Brain pericyte (primary cell): ENCODE measurements at regions not wholly inside any gene's neighbourhood (a gene's known extent, or its start where the extent isn't known, plus 50 kb on each side); places are given as distances from the start of the nearest gene placed in this dataset.
"Not testable (repeated sequence)": the region's sequence is repeated elsewhere in the genome, so short reads cannot be mapped to it uniquely, and the experiment has no call there.

ENCODE experiments used
- DNase-seq: peaks from one replicate; pipeline ENCODE4 v3.0.0-alpha.2; 2012; ENCODE audit warnings: low read depth, low spot score

DNA sequence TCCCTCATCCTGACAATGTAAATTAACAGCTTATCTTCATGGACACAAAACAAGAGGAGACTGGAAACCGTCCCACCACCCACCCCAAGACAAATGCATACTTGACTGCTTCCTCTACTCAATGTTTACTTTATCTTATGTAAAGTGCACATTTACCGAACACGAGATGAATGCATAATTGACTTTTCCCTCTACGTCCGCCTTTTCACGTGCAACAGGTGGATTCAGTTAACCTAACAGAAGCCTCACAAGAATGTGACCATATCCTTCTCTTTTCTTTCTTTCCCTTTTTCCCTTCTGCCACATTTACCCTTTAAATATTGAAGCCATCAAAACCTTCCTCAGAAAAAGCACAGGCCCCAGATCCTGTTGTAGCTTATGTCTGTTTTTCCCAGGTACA is 468.0 kb downstream of the UQCRFS1 start:
- DNase-seq: no peak

DNA sequence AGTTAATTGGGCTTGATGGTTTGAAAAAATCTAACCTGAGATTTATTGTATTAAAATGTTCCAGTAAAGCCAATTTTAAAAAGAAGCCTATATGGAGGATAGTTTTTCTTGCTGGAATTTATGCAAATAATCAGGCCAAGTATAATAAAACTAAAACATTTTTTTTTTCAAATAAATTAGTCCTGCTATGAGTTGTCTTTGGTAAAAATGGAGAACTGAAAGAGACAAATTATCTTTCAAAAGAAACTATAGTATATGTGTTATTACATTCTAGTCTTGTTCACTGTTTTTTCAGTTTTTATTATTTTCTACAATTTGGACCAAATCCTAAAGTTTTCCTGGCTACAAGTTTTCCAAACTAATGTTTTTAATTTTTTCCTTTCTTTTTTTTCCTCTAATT is 468.9 kb downstream of the UQCRFS1 start:
- DNase-seq: no peak

DNA sequence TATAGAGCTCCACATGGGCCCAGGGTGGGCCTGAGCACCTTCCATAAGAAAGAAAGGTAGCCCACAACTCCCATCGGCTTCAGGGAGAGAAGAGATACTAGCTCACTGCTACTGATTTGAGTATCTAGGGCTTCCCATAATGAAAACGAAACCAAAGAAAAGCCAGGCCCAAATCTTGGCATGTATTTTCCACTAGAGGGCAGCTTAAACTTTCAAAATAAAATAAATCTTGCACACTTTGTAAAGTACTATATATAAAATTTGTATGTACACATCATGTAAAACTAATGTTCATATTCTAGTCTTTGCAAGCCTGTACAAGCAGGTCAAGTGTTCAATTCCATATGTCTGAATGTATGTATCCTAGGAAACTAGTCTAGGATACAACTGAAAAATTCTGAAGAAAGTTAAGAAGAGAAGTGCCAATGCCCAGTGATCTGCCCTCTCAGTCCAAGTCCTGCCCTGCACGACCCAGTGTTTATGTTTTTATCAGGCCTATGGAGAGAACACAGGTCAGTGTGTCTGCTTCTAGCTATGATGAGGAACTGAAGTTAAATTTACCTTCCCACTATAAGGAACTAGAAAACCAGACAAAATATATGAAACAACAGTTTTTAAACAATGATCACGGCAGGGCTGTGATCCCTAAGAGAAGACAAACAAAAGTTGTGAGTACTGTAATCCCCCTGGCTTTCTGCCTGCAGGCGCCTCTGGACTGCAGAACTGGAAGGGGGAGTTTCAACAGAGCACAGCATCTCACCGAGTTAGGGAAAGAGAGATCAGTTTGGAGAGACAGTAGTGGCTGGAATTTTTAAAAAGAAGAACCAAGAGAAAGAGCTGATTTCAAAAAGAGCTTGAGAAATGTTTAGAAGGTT is 475.7 kb downstream of the UQCRFS1 start:
- no peak for DNase-seq

DNA sequence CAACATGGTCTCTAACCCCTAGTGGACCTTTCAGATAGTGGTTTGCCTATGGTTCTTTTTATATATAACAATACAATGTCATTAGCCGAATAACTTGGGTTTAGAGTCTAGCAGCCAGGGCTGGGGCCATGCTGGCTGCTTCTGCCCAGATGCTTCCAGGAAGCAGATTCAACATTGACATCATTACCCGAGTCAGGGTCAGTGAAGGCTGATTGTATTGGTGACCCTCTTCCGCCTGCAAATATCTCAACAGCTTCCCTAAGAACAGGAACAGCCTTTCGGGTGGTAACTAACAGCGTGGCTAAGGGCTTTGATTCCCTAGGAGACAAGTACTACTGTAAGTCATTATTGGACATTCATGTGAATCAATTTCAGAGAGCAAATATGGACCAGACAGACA is 476.4 kb downstream of the UQCRFS1 start:
- no peak for DNase-seq

DNA sequence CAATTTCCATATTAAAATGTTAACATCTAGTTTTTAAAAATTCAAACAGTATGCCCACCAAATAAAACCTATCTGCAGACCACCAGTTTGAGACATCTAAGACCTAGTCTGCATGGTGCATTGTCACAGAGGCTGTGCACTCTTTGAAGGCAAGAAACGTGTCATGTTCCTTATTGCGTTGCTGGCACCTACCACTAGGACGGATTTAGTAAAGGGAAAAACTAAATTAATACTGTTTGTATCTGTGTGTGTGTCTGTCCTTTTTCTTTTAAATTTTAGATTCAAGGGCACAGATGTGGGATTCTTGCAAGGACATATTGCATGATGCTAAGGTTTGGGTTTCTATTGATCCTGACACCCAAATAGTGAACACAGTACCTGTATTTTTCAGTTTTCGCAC is 481.4 kb downstream of the UQCRFS1 start:
- DNase-seq: no peak

DNA sequence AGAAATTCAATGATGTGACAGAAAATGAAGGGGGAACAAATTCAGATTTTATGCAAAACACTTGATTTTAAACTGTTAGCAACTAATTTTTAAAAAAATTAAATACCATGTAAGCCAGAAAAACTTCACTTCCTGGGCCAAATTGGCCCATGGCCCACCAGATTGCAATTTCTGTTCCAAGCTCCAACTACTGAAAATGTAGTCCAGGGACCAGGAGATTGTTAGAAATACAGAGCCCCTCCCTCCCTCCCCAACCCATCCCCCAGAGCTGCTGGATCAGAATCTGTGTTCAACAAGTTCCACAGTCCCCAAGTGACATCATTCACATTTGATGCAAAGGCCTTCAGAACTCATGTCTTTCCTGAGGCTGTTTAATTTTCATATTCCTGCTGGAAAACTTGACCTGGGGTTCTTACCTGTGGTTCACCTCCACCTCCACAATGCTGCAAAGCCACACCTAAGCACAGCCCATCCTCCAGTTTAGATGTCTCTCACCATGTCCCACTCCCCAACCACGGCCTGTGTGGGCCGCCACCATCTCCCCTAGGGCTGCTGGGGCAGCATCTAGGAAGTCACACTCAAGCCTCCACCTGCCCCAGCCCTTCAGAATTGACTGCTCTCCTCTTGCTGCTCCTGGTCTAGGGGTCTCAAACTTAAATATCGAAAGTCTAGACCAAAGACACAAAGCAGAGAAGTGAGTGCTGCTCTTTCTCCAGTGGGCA is 482.0 kb downstream of the UQCRFS1 start:
- no peak for DNase-seq

DNA sequence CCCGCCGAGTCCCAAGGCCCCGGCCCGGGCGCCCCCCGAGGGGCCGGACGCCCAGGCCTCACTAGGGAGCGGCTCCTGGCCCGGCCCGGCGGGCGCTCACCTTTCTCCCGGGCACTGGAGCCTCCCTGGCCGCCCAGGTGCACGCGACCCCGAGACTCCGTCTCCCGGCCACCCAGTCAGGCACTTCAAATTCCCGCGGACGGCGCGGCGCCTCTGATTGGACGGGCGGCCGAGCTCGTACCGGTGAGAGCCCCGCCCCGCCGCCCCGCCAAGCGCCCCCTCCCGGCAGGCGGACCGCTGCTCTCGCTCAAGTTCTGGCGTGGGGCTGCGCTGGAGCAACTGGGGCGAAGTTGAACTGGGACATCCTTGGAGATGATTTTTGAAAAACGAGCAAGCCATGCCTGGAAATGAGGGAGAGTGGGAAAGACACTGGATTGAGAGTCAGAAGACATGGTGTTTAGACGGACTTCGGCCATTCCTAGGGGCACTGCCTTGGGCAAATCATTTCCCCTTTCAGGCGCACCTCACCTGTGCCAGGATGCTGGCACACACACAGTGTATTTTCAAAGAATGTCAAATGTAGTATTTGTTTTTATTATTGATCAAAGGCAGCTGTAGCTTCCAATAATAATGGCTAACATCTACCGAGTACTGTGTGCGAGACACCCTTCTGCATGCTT is 485.3 kb downstream of the UQCRFS1 start:
- no peak for DNase-seq

DNA sequence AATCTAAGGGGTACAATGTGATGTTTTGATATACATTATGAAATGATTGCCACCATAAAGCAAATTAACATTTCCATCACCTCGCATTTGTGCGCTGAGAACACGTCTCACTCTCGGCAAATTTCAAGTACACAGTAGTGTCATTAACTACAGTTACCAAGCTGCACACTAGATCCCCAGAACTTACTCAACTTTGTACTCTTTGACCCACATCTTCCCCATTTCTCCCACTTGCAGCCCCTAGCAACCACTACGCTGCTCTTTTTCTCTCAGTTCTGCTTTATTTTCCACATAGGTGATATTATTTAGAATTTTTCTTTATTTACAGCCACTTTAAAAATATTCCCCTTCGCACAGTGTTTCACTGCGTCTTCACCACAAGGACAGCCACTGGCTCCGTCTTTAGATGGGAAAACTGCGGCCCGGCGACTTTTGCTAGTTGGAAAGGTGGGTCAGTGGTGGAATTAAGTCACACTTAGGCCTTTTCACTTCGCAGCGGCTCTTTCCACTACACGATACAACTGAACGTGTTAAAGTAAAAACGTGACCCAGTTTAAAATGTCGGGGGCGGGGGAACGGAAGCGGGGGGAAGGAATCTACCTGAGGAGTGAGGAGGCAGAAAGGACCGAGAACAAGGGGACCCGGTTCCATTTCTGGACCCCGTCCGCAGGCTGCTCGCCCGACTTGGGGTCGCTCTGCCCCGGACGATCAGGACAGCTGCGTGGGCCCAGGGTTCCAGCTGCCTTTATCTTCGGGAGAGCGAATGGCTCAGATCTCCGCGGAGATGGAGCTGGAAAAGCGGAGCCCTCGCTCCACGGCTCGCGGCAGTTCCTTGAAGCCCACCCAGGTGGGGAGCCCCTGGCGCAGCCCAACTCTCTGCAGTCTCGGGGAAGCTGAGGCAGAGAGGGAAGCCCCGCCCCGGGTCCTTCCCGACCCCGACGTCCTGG is 486.1 kb downstream of the UQCRFS1 start:
- no peak for DNase-seq

DNA sequence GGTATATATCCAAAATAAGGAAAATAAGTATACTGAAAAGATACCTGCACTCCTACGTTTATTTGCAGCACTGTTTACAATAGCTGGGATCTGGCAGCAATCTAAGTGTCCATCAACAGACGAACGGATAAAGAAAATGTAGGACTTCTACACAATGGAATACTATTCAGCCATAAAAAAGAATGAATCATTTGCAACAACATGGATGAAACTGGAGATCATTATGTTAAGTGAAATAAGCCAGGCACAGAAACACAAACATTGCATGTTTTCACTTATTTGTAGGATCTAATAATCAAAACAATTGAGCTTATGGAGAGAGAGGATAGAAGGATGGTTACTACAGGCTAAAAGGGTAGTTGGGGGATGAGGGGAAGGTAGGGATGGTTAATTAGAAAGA is 494.0 kb downstream of the UQCRFS1 start:
- DNase-seq: no peak

DNA sequence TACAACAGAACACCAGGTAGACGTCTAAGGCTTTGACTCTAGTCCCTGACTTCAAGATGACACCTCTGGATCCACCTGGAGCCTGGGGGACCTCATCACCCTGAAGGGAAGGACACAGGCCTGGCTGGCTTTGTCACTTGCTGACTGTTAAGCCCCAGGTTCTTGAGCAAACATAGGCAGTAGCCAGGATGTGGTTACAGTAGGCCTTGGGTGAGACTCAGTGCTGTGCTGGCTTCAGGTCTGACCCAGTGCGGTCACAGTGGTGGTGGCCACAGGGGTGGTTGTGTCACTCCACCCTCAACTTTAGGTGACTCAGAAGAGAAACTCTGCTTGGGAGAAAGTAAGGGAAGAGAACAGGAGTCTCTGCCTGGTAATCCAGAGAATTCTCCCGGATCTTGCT is 497.8 kb downstream of the UQCRFS1 start:
- DNase-seq: no peak

DNA sequence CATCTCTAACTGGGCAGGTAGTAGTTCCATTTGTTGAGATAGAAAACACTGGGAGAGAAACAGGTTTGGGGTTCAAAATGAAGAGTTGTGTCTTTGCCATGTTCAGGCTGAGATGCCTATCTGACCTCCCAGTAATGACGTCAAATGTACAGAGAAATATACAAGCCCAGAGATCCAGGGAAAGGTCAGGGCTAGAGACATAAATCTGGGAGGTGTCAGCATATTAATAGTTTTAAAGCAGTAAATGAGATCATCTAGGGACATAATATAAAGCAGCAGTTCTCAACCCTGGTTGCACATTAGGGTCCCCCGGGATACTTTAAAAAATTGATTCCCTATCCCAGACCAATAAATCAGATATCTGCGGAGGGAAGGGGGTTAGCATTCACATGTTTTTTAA is 501.5 kb downstream of the UQCRFS1 start:
- no peak for DNase-seq

DNA sequence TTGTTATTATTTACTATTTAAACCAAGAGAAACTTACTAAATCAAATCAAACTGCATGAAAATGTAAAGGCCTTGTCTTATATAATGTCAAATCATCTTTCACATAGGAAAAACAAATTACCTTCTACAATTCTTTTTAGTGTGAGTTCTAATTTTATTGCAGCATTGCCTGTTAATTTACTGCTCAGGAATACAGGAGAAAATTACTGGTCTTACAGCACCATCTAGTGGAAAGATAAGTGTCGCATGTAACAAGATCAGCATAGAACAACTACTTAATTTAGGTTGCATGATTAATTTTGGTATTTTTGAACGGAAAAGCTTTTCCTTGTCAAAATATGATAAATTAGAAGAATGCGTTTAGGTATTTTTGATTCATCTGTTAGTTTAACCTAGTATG is 502.7 kb downstream of the UQCRFS1 start:
- peak; percentile 13 for DNase-seq

DNA sequence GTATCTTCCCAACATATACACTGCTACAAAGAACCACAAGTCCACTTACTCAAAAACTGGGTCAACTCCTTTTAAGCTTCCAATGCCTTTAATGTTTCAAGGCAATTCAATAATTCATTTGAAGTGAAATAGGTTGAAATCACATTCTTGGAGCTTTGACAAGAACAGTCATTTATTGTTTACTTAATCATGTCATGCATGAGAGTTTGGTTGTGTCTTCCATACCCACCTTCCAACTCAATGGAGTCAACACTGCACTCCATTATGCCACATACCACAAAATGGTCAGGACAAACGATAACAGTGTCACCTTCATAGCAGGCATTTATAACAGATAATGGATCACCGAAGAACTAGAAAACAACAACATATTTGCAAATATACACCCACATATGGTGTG is 506.3 kb downstream of the UQCRFS1 start:
- DNase-seq: no peak

DNA sequence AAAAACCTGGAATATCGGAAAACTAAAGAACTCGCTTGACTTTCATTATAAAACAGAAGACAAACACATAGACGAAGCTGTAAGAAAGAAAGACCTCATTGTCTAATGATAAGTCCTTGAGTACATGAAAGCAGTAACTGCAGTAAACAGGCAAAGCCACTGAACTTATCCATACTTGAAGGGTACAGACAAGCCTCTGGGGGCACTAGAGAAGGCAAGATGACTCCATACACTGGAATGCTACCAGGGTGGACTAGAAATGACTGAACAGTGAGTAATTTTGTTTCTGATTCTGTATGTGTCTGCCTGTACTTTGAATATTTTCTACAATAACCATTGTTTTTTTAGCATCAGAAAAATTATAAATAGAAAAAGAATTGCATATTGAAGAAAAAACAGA is 507.9 kb downstream of the UQCRFS1 start:
- DNase-seq: peak; percentile 18

DNA sequence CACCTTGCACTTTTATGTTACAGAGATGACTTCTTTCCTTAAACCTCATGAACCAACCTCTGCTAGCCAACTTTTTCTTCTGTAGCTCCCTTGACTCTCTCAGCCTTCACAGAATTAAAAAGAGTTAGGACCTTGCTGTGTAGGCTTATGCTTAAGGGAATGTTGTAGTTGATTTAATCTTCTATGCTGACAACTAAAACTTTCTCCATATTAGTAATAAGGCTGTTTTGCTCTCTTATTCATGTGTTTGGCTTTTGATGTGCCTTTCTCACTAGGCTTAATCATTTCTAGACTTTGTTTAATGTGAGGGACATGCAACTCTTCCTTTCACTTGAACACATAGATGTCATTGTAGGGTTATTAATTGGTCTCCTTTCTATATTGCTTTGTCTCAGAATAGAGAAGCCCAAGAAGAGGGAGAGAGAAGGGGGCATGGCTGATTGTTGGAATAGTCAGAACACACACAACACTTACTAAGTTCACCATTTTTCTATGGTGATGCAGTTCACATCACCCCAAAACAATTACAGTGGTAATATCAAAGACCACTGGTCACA is 509.5 kb downstream of the UQCRFS1 start:
- no peak for DNase-seq

DNA sequence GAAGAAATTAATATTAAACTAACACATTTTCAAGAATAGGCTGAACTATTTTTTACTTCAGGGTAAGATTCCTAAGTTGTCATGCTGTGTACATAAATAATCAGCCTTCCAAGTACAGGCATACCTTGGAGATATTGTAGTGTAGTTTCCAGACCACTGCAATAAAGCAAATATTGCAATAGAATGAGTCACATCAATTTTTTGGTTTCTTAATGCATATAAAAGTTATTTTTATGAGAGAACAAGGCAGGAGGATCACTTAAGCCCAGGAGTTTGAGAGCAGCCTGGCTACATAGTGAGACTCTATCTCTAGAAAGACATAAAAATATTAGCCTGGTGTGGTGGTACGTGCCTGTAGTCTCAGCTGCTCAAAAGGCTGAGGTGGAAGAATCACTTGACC is 511.5 kb downstream of the UQCRFS1 start:
- peak; percentile 43 for DNase-seq

DNA sequence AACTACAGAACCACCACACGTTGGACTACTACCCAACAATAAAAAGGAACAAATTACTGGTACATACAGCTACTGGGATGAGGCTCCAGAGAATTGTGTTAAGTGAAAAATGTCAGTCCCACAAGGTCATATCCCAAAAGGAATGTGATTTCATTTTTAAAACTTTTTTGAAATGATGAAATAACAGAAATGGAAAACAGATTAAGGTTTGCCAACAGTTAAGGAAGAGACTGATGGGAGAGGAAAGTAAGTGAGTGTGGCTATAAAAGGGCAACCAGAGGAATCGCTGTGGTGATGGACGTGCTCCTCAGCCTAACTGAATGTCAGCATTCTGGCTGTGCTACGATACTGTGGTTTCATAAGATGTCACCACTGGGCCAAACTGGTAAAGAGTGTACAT is 512.8 kb downstream of the UQCRFS1 start:
- DNase-seq: no peak

DNA sequence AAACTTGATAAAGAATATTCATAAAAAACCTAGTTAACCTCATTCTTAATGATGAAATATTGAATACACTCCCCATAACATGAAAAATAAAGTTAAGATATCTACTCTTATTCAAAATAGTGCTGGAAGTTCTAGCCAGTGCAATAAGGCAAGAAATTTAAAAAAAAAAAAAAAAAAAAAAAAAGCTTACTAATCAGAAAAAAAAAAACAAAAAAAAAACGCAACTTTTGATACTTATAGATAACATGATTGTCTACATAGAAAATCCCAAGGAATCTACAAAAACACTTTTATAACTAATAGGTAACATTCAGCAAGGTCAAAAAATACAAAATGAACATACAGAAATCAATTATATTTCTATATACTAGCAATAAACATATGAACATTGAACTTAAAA is 515.6 kb downstream of the UQCRFS1 start:
- DNase-seq: no peak

DNA sequence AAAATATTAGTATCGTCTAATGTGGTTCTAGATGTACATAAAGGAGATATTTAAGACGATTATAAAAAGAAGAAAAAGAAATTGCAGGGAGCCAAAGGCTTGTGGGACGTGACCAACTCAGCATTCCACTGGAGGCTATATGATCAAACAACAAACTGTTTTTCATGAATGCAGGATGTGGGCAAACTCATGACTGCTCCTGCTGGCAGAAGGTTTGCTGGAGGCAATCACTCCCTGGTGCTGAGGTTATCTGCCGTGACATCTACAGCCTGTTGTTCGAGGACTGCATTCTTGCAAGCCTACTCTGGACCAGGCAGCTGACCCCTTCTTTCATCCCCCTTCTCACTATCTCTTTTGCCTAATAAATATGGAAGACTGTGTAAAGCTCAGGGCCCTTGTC is 518.1 kb downstream of the UQCRFS1 start:
- no peak for DNase-seq

DNA sequence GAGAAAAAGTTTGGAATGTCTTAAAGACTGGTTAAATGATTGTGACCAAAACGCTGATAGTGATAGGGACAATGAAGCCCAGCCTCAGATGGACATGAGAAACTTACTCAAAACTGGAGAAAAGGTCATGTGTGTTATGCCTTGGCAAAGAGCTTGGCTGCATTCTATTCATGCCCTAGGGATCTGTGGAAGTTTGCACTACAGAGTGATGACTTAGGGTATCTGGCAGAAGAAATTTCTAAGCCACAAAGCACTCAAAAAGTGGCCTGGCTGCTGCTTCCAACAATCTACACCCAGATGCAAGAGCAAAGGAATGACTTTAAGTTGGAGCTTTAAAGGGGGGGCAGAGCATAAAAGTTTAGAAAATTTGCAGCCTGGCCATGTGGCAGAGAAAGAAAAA is 521.3 kb downstream of the UQCRFS1 start:
- no peak for DNase-seq

DNA sequence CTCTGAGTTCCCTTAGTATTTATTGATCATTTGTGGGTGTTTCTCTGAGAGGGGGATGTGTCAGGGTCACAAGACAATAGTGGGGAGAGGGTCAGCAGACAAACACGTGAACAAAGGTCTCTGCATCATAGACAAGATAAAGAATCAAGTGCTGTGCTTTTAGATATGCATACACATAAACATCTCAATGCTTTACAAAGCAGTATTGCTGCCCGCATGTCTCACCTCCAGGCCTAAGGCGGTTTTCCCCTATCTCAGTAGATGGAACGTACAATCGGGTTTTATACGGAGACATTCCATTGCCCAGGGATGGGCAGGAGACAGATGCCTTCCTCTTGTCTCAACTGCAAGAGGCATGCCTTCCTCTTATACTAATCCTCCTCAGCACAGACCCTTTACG is 523.5 kb downstream of the UQCRFS1 start:
- not testable (repeated sequence) for DNase-seq
